ENCODE measurements at regions not wholly inside any gene's neighbourhood (a gene's known extent, or its start where the extent isn't known, plus 50 kb on each side); places are given as distances from the start of the nearest gene placed in this dataset.

- Histone ChIP-seq H3K27me3 (no peaks in the 10 kb centered on the region), H3K36me3 (no peaks in the 10 kb centered on the region), H3K27ac (no peak overlapping the region), H3K4me1 (no peaks in the 10 kb centered on the region), H3K9me3 (no peaks in the 10 kb centered on the region), H3K4me3 (replicated peaks in 1 of 3) (no peak overlapping the region)
- no peak for TF ChIP-seq POLR2A (IDR thresholded peaks at IDR 0.05)
- TF ChIP-seq CTCF (IDR thresholded peaks at IDR 0.05) = no peak
- intact Hi-C loops (cut with DNase I) = no loop called here
- DNase-seq = no peak
- 86 to 90% methylated on average over 7 of the region's 7 CpGs for WGBS, 2 donors
Observed at GRCh38 chr7:46197785-46198540, 276.9 kb upstream of the IGFBP3 start.

- H3K9me3 ChIP-seq = no peaks in the 10 kb centered on the region
- intact Hi-C loops (cut with DNase I) = no loop called here
- no peaks in the 10 kb centered on the region for H3K27me3 ChIP-seq
- 92 to 95% methylated on average over 3 of the region's 3 CpGs for WGBS, 2 donors
- no peak overlapping the region for H3K27ac ChIP-seq
- DNase-seq = no peak
- no peaks in the 10 kb centered on the region for H3K36me3 ChIP-seq
- no peak overlapping the region for H3K4me3 ChIP-seq (replicated peaks in 1 of 3)
- TF ChIP-seq POLR2A (IDR thresholded peaks at IDR 0.05) (no peak), CTCF (IDR thresholded peaks at IDR 0.05) (no peak)
- H3K4me1 ChIP-seq = no peaks in the 10 kb centered on the region
Observed at GRCh38 chr7:46195934-46196333, 274.9 kb upstream of the IGFBP3 start.

GRCh38 chr7:46192271-46192670 is 271.2 kb upstream of the IGFBP3 start:
- intact Hi-C loops (cut with DNase I) = no loop called here

GRCh38 chr7:46191776-46192175 is 270.7 kb upstream of the IGFBP3 start:
- Histone ChIP-seq H3K9me3 (no peaks in the 10 kb centered on the region), H3K4me1 (no peaks in the 10 kb centered on the region), H3K4me3 (replicated peaks in 1 of 3) (no peak overlapping the region), H3K27me3 (no peaks in the 10 kb centered on the region), H3K27ac (no peak overlapping the region), H3K36me3 (no peaks in the 10 kb centered on the region)
- no peak for DNase-seq
- intact Hi-C loops (cut with DNase I) = no loop called here
- WGBS, 2 donors = 81 to 86% methylated on average over 4 of the region's 4 CpGs
- no peak for TF ChIP-seq CTCF (IDR thresholded peaks at IDR 0.05)
- no peak for TF ChIP-seq POLR2A (IDR thresholded peaks at IDR 0.05)

More at GRCh38 chr7:46192271-46192670, 271.2 kb upstream of the IGFBP3 start:
- H3K4me3 ChIP-seq (replicated peaks in 1 of 3) = no peak overlapping the region
- TF ChIP-seq POLR2A (IDR thresholded peaks at IDR 0.05) = no peak
- TF ChIP-seq CTCF (IDR thresholded peaks at IDR 0.05) = no peak
- no peak for DNase-seq
- 74 to 77% methylated on average over 3 of the region's 3 CpGs for WGBS, 2 donors
- H3K4me1 ChIP-seq = no peaks in the 10 kb centered on the region
- no peak overlapping the region for H3K27ac ChIP-seq
- no peaks in the 10 kb centered on the region for H3K9me3 ChIP-seq
- no peaks in the 10 kb centered on the region for H3K36me3 ChIP-seq
- no peaks in the 10 kb centered on the region for H3K27me3 ChIP-seq

GRCh38 chr7:46191296-46191695 is 270.2 kb upstream of the IGFBP3 start:
- DNase-seq = no peak
- intact Hi-C loops (cut with DNase I) = no loop called here
- 91 to 95% methylated on average over 3 of the region's 3 CpGs for WGBS, 2 donors
- H3K27ac ChIP-seq = no peak overlapping the region
- no peaks in the 10 kb centered on the region for H3K4me1 ChIP-seq
- H3K27me3 ChIP-seq = no peaks in the 10 kb centered on the region
- no peaks in the 10 kb centered on the region for H3K36me3 ChIP-seq
- no peaks in the 10 kb centered on the region for H3K9me3 ChIP-seq
- no peak for TF ChIP-seq POLR2A (IDR thresholded peaks at IDR 0.05)
- no peak for TF ChIP-seq CTCF (IDR thresholded peaks at IDR 0.05)
- no peak overlapping the region for H3K4me3 ChIP-seq (replicated peaks in 1 of 3)

Data from thyroid gland (tissue), 4 donors.